ENCODE measurements at regions not wholly inside any gene's neighbourhood (a gene's known extent, or its start where the extent isn't known, plus 50 kb on each side); places are given as distances from the start of the nearest gene placed in this dataset.

- TF ChIP-seq POLR2A (IDR thresholded peaks at IDR 0.05; ENCODE audit: low read depth) (no peak), POLR2AphosphoS5 (IDR thresholded peaks at IDR 0.05) (no peak)
- TF ChIP-seq, protein P1, sequence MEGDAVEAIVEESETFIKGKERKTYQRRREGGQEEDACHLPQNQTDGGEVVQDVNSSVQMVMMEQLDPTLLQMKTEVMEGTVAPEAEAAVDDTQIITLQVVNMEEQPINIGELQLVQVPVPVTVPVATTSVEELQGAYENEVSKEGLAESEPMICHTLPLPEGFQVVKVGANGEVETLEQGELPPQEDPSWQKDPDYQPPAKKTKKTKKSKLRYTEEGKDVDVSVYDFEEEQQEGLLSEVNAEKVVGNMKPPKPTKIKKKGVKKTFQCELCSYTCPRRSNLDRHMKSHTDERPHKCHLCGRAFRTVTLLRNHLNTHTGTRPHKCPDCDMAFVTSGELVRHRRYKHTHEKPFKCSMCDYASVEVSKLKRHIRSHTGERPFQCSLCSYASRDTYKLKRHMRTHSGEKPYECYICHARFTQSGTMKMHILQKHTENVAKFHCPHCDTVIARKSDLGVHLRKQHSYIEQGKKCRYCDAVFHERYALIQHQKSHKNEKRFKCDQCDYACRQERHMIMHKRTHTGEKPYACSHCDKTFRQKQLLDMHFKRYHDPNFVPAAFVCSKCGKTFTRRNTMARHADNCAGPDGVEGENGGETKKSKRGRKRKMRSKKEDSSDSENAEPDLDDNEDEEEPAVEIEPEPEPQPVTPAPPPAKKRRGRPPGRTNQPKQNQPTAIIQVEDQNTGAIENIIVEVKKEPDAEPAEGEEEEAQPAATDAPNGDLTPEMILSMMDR (IDR thresholded peaks at IDR 0.05), result no peak
Observed at GRCh38 chr9:79806086-79806485, 234.3 kb downstream of the TLE4 start.
